MM.1S (cell line): ENCODE measurements at regions not wholly inside any gene's neighbourhood (a gene's known extent, or its start where the extent isn't known, plus 50 kb on each side); places are given as distances from the start of the nearest gene placed in this dataset.
"Not testable (repeated sequence)": the region's sequence is repeated elsewhere in the genome, so short reads cannot be mapped to it uniquely, and the experiment has no call there.

Source experiments
- DNase-seq: peaks from one replicate; pipeline ENCODE4 v3.0.0-alpha.2; 2015
- H2AFZ ChIP-seq: fragments of 300-600 bp; sonication (generic); 2 replicates; pipeline ENCODE4 v1.6.0; 2016; ENCODE audit warnings: antibody characterized with exemption, low read length
- H3F3A ChIP-seq: fragments of 300-600 bp; sonication (generic); 2 replicates; pipeline ENCODE4 v1.6.1; 2016; ENCODE audit warnings: mild to moderate bottlenecking, antibody characterized with exemption, low read length, moderate library complexity, mixed read lengths; ENCODE audit not compliant: insufficient read depth
- H3K27ac ChIP-seq: fragments of 300-600 bp; sonication (generic); 2 replicates; pipeline ENCODE4 v1.5.1; 2016; ENCODE audit warnings: mild to moderate bottlenecking, low read length
- H3K27me3 ChIP-seq: fragments of 300-600 bp; sonication (generic); replicated peaks from 2 replicates; pipeline ENCODE4 v1.6.0; 2016; ENCODE audit warnings: low read length; ENCODE audit not compliant: insufficient read depth
- H3K36me3 ChIP-seq: fragments of 300-600 bp; sonication (generic); replicated peaks from 2 replicates; pipeline ENCODE4 v1.6.1; 2016; ENCODE audit warnings: mild to moderate bottlenecking, low read length, mixed read lengths; ENCODE audit not compliant: insufficient read depth
- H3K4me1 ChIP-seq: fragments of 300-600 bp; sonication (generic); 2 replicates; pipeline ENCODE4 v1.6.1; 2016; ENCODE audit warnings: low read length, mixed read lengths
- H3K4me2 ChIP-seq: fragments of 300-600 bp; sonication (generic); 2 replicates; pipeline ENCODE4 v1.6.0; 2016; ENCODE audit warnings: low read depth, low read length
- H3K4me3 ChIP-seq: fragments of 300-600 bp; sonication (generic); 2 replicates; pipeline ENCODE4 v1.5.1; 2016; ENCODE audit warnings: low read length, mixed read lengths
- H3K79me2 ChIP-seq: fragments of 300-600 bp; sonication (generic); 2 replicates; pipeline ENCODE4 v1.6.1; 2016; ENCODE audit warnings: mixed run types, low read length, mixed read lengths
- H3K9ac ChIP-seq: fragments of 300-600 bp; sonication (generic); 2 replicates; pipeline ENCODE4 v1.6.1; 2016; ENCODE audit warnings: low read length, mixed read lengths
- H3K9me2 ChIP-seq: fragments of 300-600 bp; sonication (generic); replicated peaks from 2 replicates; pipeline ENCODE4 v1.6.1; 2016; ENCODE audit warnings: mild to moderate bottlenecking, low read length, mixed read lengths; ENCODE audit not compliant: insufficient read depth
- H3K9me3 ChIP-seq: fragments of 300-600 bp; sonication (generic); replicated peaks from 2 replicates; pipeline ENCODE4 v1.6.1; 2016; ENCODE audit warnings: mild to moderate bottlenecking, low read length, mixed read lengths; ENCODE audit not compliant: insufficient read depth
- H4K20me1 ChIP-seq: fragments of 300-600 bp; sonication (generic); 2 replicates; pipeline ENCODE4 v1.6.1; 2016; ENCODE audit warnings: mild to moderate bottlenecking, low read length, moderate library complexity, mixed read lengths; ENCODE audit not compliant: insufficient read depth
- CTCF ChIP-seq: fragments of 300-600 bp; sonication (generic); IDR thresholded peaks from 2 replicates; pipeline ENCODE4 v1.5.1; 2016; ENCODE audit warnings: antibody characterized with exemption, low read length, mixed read lengths
- EZH2 ChIP-seq: fragments of 300-600 bp; sonication (generic); optimal IDR thresholded peaks from 2 replicates; pipeline ENCODE3; 2017; ENCODE audit warnings: low read depth, mild to moderate bottlenecking, antibody characterized with exemption, low read length, mixed read lengths
- EZH2phosphoT487 ChIP-seq: fragments of 300-600 bp; sonication (generic); IDR thresholded peaks from 2 replicates; pipeline ENCODE4 v1.6.1; 2018; ENCODE audit warnings: antibody characterized with exemption, low read length

GRCh38 chr2:140079038-140079437 is 1298.8 kb upstream of the NXPH2 start:
- Histone ChIP-seq H3K36me3 (no peaks in the 10 kb centered on the region), H4K20me1 (no peaks in the 10 kb centered on the region), H3K9me2 (no peaks in the 10 kb centered on the region), H3K4me3 (no peak overlapping the region), H3K27ac (no peak overlapping the region), H3K4me1 (no peaks in the 10 kb centered on the region), H3K4me2 (no peak overlapping the region), H2AFZ (no peak overlapping the region), H3K79me2 (no peaks in the 10 kb centered on the region), H3K27me3 (no peaks in the 10 kb centered on the region), H3K9ac (no peak overlapping the region), H3K9me3 (no peaks in the 10 kb centered on the region), H3F3A (no peaks in the 10 kb centered on the region)
- no peak for DNase-seq
- TF ChIP-seq EZH2, result no peak
- TF ChIP-seq CTCF, result no peak
- TF ChIP-seq EZH2phosphoT487, result no peak

GRCh38 chr2:140076164-140076563 is 1296.0 kb upstream of the NXPH2 start:
- no peak overlapping the region for H2AFZ ChIP-seq

GRCh38 chr2:140073763-140074162 is 1293.6 kb upstream of the NXPH2 start:
- H3K27me3 ChIP-seq, H3K9ac ChIP-seq, H2AFZ ChIP-seq, H3K4me1 ChIP-seq, DNase-seq, H3K4me2 ChIP-seq, H4K20me1 ChIP-seq, H3F3A ChIP-seq, H3K27ac ChIP-seq, H3K9me2 ChIP-seq, H3K9me3 ChIP-seq, H3K79me2 ChIP-seq, H3K4me3 ChIP-seq, H3K36me3 ChIP-seq: not testable (repeated sequence)

More at GRCh38 chr2:140076164-140076563, 1296.0 kb upstream of the NXPH2 start:
- no peak overlapping the region for H3K9ac ChIP-seq
- H3K4me2 ChIP-seq, result no peak overlapping the region
- H3K9me3 ChIP-seq, result no peaks in the 10 kb centered on the region
- no peak for TF ChIP-seq EZH2phosphoT487
- no peak for TF ChIP-seq CTCF
- no peak for TF ChIP-seq EZH2
- H3K27ac ChIP-seq, result no peak overlapping the region
- H3K36me3 ChIP-seq, result no peaks in the 10 kb centered on the region
- no peaks in the 10 kb centered on the region for H4K20me1 ChIP-seq
- H3K9me2 ChIP-seq, result no peaks in the 10 kb centered on the region
- no peaks in the 10 kb centered on the region for H3K27me3 ChIP-seq
- no peaks in the 10 kb centered on the region for H3K4me1 ChIP-seq
- H3K4me3 ChIP-seq, result no peak overlapping the region
- H3K79me2 ChIP-seq, result no peaks in the 10 kb centered on the region
- DNase-seq, result no peak
- H3F3A ChIP-seq, result no peaks in the 10 kb centered on the region

GRCh38 chr2:140067661-140068060 is 1287.5 kb upstream of the NXPH2 start:
- TF ChIP-seq EZH2 (no peak), CTCF (no peak), EZH2phosphoT487 (no peak)
- Histone ChIP-seq H3K4me3 (no peak overlapping the region), H4K20me1 (no peaks in the 10 kb centered on the region), H3K9me2 (no peaks in the 10 kb centered on the region), H3K9ac (no peak overlapping the region), H3K4me2 (no peak overlapping the region), H2AFZ (no peak overlapping the region), H3K27ac (no peak overlapping the region), H3F3A (no peaks in the 10 kb centered on the region), H3K27me3 (no peaks in the 10 kb centered on the region), H3K4me1 (no peaks in the 10 kb centered on the region), H3K36me3 (no peaks in the 10 kb centered on the region), H3K9me3 (no peaks in the 10 kb centered on the region), H3K79me2 (no peaks in the 10 kb centered on the region)
- DNase-seq, result no peak
